ENCODE measurements at regions not wholly inside any gene's neighbourhood (a gene's known extent, or its start where the extent isn't known, plus 50 kb on each side); places are given as distances from the start of the nearest gene placed in this dataset.

DNA sequence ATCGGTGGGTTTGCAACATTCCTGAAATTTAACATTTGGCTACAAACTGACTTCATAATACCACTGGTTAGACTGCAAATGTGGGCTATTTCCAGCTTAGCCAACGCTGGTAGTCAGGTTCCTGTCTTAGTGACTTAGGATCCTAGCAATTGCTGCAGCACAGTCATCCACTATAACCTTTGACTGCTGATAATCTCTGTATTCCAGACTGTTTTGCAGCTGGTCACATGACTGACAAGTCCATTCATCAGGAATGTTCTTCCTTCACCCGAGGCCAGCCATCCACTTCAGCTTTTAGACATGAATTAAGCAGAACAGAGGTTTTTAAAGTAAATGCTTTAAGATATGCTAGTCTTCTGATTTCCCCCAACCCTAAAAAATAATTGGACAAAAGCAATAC, 425.9 kb upstream of the MPDZ start:
- no peak for TF ChIP-seq CTCF (IDR thresholded peaks at IDR 0.05)
- no peak for TF ChIP-seq POLR2AphosphoS5 (IDR thresholded peaks at IDR 0.05)
- TF ChIP-seq POLR2A (IDR thresholded peaks at IDR 0.05): no peak
- no peak for TF ChIP-seq EP300 (IDR thresholded peaks at IDR 0.05)

Data from suprapubic skin (tissue), 4 donors.